ENCODE measurements at regions not wholly inside any gene's neighbourhood (a gene's known extent, or its start where the extent isn't known, plus 50 kb on each side); places are given as distances from the start of the nearest gene placed in this dataset.

GRCh38 chr5:82408033-82408432, 129.9 kb upstream of the RPS23 start:
- 85% methylated on average over 2 of the region's 3 CpGs for WGBS (ENCODE audit: insufficient coverage)
- no peak overlapping the region for H3K4me3 ChIP-seq (ENCODE audit: low read depth, low read length)
- no peak for DNase-seq (ENCODE audit: low read depth in 4 of 6, low spot score in 6 of 6)
- H3K27ac ChIP-seq (ENCODE audit: low read depth, low read length) = no peak overlapping the region
- H3K36me3 ChIP-seq (ENCODE audit: control insufficient read depth, insufficient read depth, low read length) = no peaks in the 10 kb centered on the region
- H3K4me1 ChIP-seq (ENCODE audit: control insufficient read depth, insufficient read depth, low read length) = no peaks in the 10 kb centered on the region
- peaks cover 1% of the 10 kb centered on the region for H3K9me3 ChIP-seq (ENCODE audit: control insufficient read depth, insufficient read depth, low read length)
- H3K27me3 ChIP-seq (ENCODE audit: control insufficient read depth, insufficient read depth, low read length) = no peaks in the 10 kb centered on the region

- WGBS (ENCODE audit: insufficient coverage) = 46% methylated on average over 4 of the region's 13 CpGs
- peak in 2 of 6 donors; percentile 16 to 31 for DNase-seq (ENCODE audit: low read depth in 4 of 6, low spot score in 6 of 6)
- no peak overlapping the region for H3K27ac ChIP-seq (ENCODE audit: low read depth, low read length)
Observed at GRCh38 chr5:82406205-82406773, 128.1 kb upstream of the RPS23 start.

GRCh38 chr5:82405618-82406204, 127.6 kb upstream of the RPS23 start:
- Histone ChIP-seq H3K9me3 (ENCODE audit: control insufficient read depth, insufficient read depth, low read length) (peaks cover 1% of the 10 kb centered on the region), H3K4me1 (ENCODE audit: control insufficient read depth, insufficient read depth, low read length) (no peaks in the 10 kb centered on the region), H3K4me3 (ENCODE audit: low read depth, low read length) (no peak overlapping the region), H3K27me3 (ENCODE audit: control insufficient read depth, insufficient read depth, low read length) (no peaks in the 10 kb centered on the region), H3K27ac (ENCODE audit: low read depth, low read length) (no peak overlapping the region), H3K36me3 (ENCODE audit: control insufficient read depth, insufficient read depth, low read length) (no peaks in the 10 kb centered on the region)
- DNase-seq (ENCODE audit: low read depth in 4 of 6, low spot score in 6 of 6) = no peak
- WGBS (ENCODE audit: insufficient coverage) = no CpG with 5 or more reads among the region's 4 CpGs

More at GRCh38 chr5:82406205-82406773, 128.1 kb upstream of the RPS23 start:
- Histone ChIP-seq H3K4me1 (ENCODE audit: control insufficient read depth, insufficient read depth, low read length) (no peaks in the 10 kb centered on the region), H3K9me3 (ENCODE audit: control insufficient read depth, insufficient read depth, low read length) (peaks cover 1% of the 10 kb centered on the region), H3K36me3 (ENCODE audit: control insufficient read depth, insufficient read depth, low read length) (no peaks in the 10 kb centered on the region), H3K27me3 (ENCODE audit: control insufficient read depth, insufficient read depth, low read length) (no peaks in the 10 kb centered on the region), H3K4me3 (ENCODE audit: low read depth, low read length) (no peak overlapping the region)

- DNase-seq (ENCODE audit: low read depth in 4 of 6, low spot score in 6 of 6) = no peak
- WGBS (ENCODE audit: insufficient coverage) = no CpG with 5 or more reads among the region's 2 CpGs
- H3K36me3 ChIP-seq (ENCODE audit: control insufficient read depth, insufficient read depth, low read length) = no peaks in the 10 kb centered on the region
- H3K9me3 ChIP-seq (ENCODE audit: control insufficient read depth, insufficient read depth, low read length) = peaks cover 1% of the 10 kb centered on the region
- no peaks in the 10 kb centered on the region for H3K4me1 ChIP-seq (ENCODE audit: control insufficient read depth, insufficient read depth, low read length)
- H3K4me3 ChIP-seq (ENCODE audit: low read depth, low read length) = no peak overlapping the region
- no peak overlapping the region for H3K27ac ChIP-seq (ENCODE audit: low read depth, low read length)
- no peaks in the 10 kb centered on the region for H3K27me3 ChIP-seq (ENCODE audit: control insufficient read depth, insufficient read depth, low read length)
Observed at GRCh38 chr5:82405161-82405560, 127.0 kb upstream of the RPS23 start.

- Histone ChIP-seq H3K9me3 (ENCODE audit: control insufficient read depth, insufficient read depth, low read length) (peaks cover 1% of the 10 kb centered on the region), H3K36me3 (ENCODE audit: control insufficient read depth, insufficient read depth, low read length) (no peaks in the 10 kb centered on the region), H3K27ac (ENCODE audit: low read depth, low read length) (no peak overlapping the region), H3K27me3 (ENCODE audit: control insufficient read depth, insufficient read depth, low read length) (no peaks in the 10 kb centered on the region), H3K4me3 (ENCODE audit: low read depth, low read length) (no peak overlapping the region), H3K4me1 (ENCODE audit: control insufficient read depth, insufficient read depth, low read length) (no peaks in the 10 kb centered on the region)
- no CpG with 5 or more reads among the region's 3 CpGs for WGBS (ENCODE audit: insufficient coverage)
- no peak for DNase-seq (ENCODE audit: low read depth in 4 of 6, low spot score in 6 of 6)
Observed at GRCh38 chr5:82404382-82404945, 126.3 kb upstream of the RPS23 start.

GRCh38 chr5:82403724-82404123, 125.6 kb upstream of the RPS23 start:
- H3K27ac ChIP-seq (ENCODE audit: low read depth, low read length) = no peak overlapping the region
- DNase-seq (ENCODE audit: low read depth in 4 of 6, low spot score in 6 of 6) = no peak
- no peaks in the 10 kb centered on the region for H3K36me3 ChIP-seq (ENCODE audit: control insufficient read depth, insufficient read depth, low read length)
- peaks cover 1% of the 10 kb centered on the region for H3K9me3 ChIP-seq (ENCODE audit: control insufficient read depth, insufficient read depth, low read length)
- H3K4me1 ChIP-seq (ENCODE audit: control insufficient read depth, insufficient read depth, low read length) = no peaks in the 10 kb centered on the region
- no peaks in the 10 kb centered on the region for H3K27me3 ChIP-seq (ENCODE audit: control insufficient read depth, insufficient read depth, low read length)
- no peak overlapping the region for H3K4me3 ChIP-seq (ENCODE audit: low read depth, low read length)
- no CpG with 5 or more reads among the region's 2 CpGs for WGBS (ENCODE audit: insufficient coverage)

GRCh38 chr5:82403026-82403425, 124.9 kb upstream of the RPS23 start:
- DNase-seq (ENCODE audit: low read depth in 4 of 6, low spot score in 6 of 6) = no peak
- Histone ChIP-seq H3K4me1 (ENCODE audit: control insufficient read depth, insufficient read depth, low read length) (no peaks in the 10 kb centered on the region), H3K36me3 (ENCODE audit: control insufficient read depth, insufficient read depth, low read length) (no peaks in the 10 kb centered on the region), H3K4me3 (ENCODE audit: low read depth, low read length) (no peak overlapping the region), H3K27me3 (ENCODE audit: control insufficient read depth, insufficient read depth, low read length) (no peaks in the 10 kb centered on the region), H3K27ac (ENCODE audit: low read depth, low read length) (no peak overlapping the region), H3K9me3 (ENCODE audit: control insufficient read depth, insufficient read depth, low read length) (peaks cover 1% of the 10 kb centered on the region)
- WGBS (ENCODE audit: insufficient coverage) = no CpG with 5 or more reads among the region's 2 CpGs

- H3K9me3 ChIP-seq (ENCODE audit: control insufficient read depth, insufficient read depth, low read length) = no peaks in the 10 kb centered on the region
- no peaks in the 10 kb centered on the region for H3K36me3 ChIP-seq (ENCODE audit: control insufficient read depth, insufficient read depth, low read length)
- DNase-seq (ENCODE audit: low read depth in 4 of 6, low spot score in 6 of 6) = no peak
- WGBS (ENCODE audit: insufficient coverage) = no CpG with 5 or more reads among the region's 2 CpGs
- no peak overlapping the region for H3K27ac ChIP-seq (ENCODE audit: low read depth, low read length)
- peaks cover 3% of the 10 kb centered on the region for H3K4me1 ChIP-seq (ENCODE audit: control insufficient read depth, insufficient read depth, low read length)
- no peak overlapping the region for H3K4me3 ChIP-seq (ENCODE audit: low read depth, low read length)
- H3K27me3 ChIP-seq (ENCODE audit: control insufficient read depth, insufficient read depth, low read length) = no peaks in the 10 kb centered on the region
Observed at GRCh38 chr5:82399111-82399510, 121.0 kb upstream of the RPS23 start.

GRCh38 chr5:82397741-82398320, 119.7 kb upstream of the RPS23 start:
- H3K27ac ChIP-seq (ENCODE audit: low read depth, low read length) = no peak overlapping the region
- H3K4me1 ChIP-seq (ENCODE audit: control insufficient read depth, insufficient read depth, low read length) = peaks cover 3% of the 10 kb centered on the region
- H3K4me3 ChIP-seq (ENCODE audit: low read depth, low read length) = no peak overlapping the region
- no peaks in the 10 kb centered on the region for H3K36me3 ChIP-seq (ENCODE audit: control insufficient read depth, insufficient read depth, low read length)
- DNase-seq (ENCODE audit: low read depth in 4 of 6, low spot score in 6 of 6) = no peak
- WGBS (ENCODE audit: insufficient coverage) = no CpG with 5 or more reads among the region's 3 CpGs
- no peaks in the 10 kb centered on the region for H3K9me3 ChIP-seq (ENCODE audit: control insufficient read depth, insufficient read depth, low read length)
- no peaks in the 10 kb centered on the region for H3K27me3 ChIP-seq (ENCODE audit: control insufficient read depth, insufficient read depth, low read length)
